ENCODE measurements at regions not wholly inside any gene's neighbourhood (a gene's known extent, or its start where the extent isn't known, plus 50 kb on each side); places are given as distances from the start of the nearest gene placed in this dataset.

GRCh38 chr20:6339176-6339575, 216.3 kb upstream of the FERMT1 start:
- no peak for TF ChIP-seq REST (IDR thresholded peaks at IDR 0.05; ENCODE audit: insufficient read depth in 1 of 2, low read depth in 2 of 2, low read length in 2 of 2)
- no peak for TF ChIP-seq TAF1 (IDR thresholded peaks at IDR 0.05; ENCODE audit: borderline replicate concordance, insufficient read depth, low read length)
- no peak for TF ChIP-seq POLR2AphosphoS5 (IDR thresholded peaks at IDR 0.05; ENCODE audit: low read depth, low read length)
- TF ChIP-seq SIN3A (IDR thresholded peaks at IDR 0.05; ENCODE audit: borderline replicate concordance, insufficient read depth, low read length), result no peak
- no peak for TF ChIP-seq FOXP2 (optimal IDR thresholded peaks at IDR 0.05; ENCODE audit: borderline replicate concordance, extremely low read depth, extremely low read length, insufficient read depth)

Data from PFSK-1 (cell line).